NOMO-1 (cell line): ENCODE measurements at regions not wholly inside any gene's neighbourhood (a gene's known extent, or its start where the extent isn't known, plus 50 kb on each side); places are given as distances from the start of the nearest gene placed in this dataset.
"Not testable (repeated sequence)": the region's sequence is repeated elsewhere in the genome, so short reads cannot be mapped to it uniquely, and the experiment has no call there.

ENCODE experiments used
- DNase-seq, 2 experiments: peaks; one replicate each; lab custom pipeline; 2025; ENCODE audit not compliant: unreplicated experiment in 2 of 2; lab: John Stamatoyannopoulos, UW

DNA sequence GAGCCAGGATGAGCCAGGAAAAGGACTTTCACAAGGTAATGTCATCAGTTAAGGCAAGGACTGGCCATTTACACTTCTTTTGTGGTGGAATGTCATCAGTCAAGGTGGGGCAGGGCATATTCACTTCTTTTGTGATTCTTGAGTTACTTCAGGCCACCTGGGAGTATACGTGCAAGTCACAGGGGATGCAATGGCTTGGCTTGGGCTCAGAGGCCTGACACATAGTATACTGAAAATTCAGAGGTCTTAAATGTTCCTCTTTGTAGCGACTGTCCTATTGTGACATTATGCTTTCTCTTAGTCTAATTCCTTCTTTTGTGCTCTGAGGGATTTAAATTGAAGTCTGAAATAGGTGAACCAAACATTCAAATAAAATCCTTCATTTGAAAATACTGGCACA lies 121.8 kb upstream of the TFPI start:
- DNase-seq = not testable (repeated sequence)

DNA sequence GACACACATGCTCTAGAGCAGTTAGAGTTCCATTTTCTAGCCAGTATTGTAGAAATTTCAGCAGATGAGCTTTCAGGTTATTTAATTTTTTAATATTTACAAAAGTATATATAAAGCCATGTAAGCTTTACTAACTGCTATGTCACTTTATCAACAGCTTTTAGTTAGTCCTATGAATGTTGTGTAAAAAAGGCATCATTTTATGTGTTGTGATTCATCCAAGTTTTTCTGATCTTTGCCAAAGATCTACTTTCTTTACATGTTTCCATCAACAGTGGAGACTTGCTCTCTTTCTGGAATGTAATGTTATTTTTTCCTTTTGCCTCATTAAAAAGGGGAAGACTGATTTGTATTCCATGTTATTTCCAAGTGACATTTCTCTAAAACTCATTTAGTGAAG lies 125.2 kb upstream of the TFPI start:
- no peak for DNase-seq

GRCh38 chr2:187684174-187684573 lies 129.9 kb upstream of the TFPI start:
- DNase-seq = no peak

GRCh38 chr2:187686416-187687024 lies 132.3 kb upstream of the TFPI start:
- no peak for DNase-seq

DNA sequence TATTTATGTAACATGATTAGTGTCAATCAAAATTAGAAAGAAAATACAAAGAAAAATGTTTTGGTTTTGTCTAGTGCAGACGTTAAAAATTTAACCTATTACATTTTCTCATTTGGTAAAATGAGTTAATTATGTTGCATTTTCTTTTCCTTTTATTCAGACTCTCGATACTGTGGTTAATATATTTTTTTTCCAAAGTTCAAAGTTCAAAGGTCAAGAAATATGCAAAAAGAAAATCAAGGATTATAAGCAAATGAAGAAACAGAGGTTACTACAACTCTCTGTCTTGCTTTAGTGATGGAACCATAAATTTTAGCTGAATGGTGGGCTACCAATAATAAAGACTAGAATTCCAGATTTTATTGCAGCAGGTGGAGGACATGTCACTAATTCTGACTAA lies 133.3 kb upstream of the TFPI start:
- DNase-seq = no peak

GRCh38 chr2:187689372-187689771 lies 135.1 kb upstream of the TFPI start:
- no peak for DNase-seq

- DNase-seq = no peak
These were observed 139.7 kb upstream of the TFPI start for GRCh38 chr2:187693923-187694322.

DNA sequence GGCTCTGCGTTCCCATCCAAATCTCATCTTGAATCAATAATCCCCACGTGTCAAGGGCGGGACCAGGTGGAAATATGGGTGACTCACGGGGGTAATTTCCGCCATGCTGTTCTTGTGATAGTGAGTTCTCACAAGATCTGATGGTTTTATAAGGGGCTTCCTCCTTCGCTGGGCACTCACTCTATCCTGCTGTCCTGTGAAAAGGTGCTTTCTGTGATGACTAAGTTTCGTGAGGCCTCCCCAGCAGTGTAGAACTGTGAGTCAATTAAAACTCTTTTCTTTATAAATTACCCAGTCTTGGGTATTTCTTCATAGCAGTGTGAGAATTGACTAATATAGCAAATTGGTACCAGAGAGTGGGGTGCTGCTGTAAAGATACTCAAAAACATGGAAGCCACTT lies 142.4 kb upstream of the TFPI start:
- not testable (repeated sequence) for DNase-seq

- no peak for DNase-seq
These were observed 144.3 kb upstream of the TFPI start for GRCh38 chr2:187698374-187699110.

DNA sequence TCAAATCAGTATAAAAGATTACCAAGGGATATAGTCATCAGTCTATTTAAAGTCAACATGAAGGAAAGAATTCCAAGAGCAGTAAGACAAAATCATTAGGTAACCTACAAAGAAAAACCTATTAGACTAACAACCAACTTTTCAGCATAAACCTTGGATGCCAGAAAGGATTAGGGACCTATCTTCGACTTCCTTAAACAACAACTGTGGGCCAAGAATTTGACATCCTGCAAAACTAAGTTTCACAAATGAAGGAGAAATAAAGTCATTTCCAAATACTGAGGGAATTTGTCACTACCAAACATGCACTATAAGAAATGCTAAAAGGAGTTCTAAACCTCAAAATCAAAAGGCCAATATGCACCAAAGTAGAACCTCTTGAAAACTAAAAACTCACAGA lies 147.9 kb upstream of the TFPI start:
- DNase-seq = no peak

- DNase-seq = no peak
These were observed 154.0 kb upstream of the TFPI start for GRCh38 chr2:187708272-187708671.

- DNase-seq = no peak
These were observed 154.8 kb upstream of the TFPI start for GRCh38 chr2:187709065-187709464.

DNA sequence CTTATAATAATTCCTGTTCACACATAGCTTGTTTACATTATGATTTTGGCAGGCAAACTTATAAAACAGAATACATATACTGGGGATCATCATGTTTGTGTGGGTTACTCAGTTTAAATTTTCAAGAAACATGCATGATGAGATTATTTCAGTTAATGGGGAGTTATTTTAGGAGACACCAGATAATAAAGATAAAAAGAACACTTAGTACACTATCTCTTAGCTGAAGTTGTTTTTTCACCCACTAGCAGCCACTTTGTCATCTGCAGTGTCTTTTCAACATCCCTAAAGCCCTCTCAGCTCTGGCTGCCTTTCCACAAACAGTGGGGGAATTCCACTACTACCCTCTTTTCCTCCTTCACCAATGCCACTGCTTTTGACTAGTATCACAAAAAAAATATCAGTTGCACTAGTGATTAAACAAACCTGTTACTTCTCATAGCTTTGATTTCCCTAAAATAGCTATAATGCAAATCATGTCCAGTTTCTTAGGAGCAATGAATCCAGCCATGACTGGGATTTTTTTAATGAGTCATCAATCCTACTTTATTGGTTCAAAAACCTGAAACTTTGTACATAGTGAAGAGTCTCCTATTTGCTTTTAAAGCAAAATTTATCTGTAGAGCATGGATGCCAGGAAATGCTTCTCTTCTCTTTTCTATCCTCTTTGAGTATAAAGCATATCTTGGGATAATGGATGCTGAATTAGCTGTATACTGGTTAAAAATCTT lies 156.7 kb upstream of the TFPI start:
- DNase-seq = no peak

- no peak for DNase-seq
These were observed 161.4 kb upstream of the TFPI start for GRCh38 chr2:187715590-187715989.

DNA sequence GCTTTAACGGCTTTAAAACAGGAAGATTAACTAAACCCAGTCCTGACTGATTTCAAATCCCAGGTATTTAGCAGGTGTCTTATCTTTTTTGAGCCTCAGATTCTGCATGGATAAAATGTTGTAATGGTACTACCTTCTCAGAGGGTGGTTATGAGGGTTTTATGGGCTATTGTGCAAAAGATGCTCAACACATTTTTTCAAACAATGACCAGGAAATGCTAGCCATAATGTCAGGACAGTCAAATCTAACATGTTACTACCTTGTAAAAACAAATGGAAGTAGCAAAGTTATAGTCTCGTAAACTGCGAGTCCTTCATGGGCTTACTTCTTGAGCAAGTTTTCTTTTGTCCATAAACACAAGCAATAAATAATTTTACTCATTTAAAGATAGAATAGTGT lies 162.1 kb upstream of the TFPI start:
- no peak for DNase-seq

GRCh38 chr2:187718092-187718491 lies 163.9 kb upstream of the TFPI start:
- no peak for DNase-seq

DNA sequence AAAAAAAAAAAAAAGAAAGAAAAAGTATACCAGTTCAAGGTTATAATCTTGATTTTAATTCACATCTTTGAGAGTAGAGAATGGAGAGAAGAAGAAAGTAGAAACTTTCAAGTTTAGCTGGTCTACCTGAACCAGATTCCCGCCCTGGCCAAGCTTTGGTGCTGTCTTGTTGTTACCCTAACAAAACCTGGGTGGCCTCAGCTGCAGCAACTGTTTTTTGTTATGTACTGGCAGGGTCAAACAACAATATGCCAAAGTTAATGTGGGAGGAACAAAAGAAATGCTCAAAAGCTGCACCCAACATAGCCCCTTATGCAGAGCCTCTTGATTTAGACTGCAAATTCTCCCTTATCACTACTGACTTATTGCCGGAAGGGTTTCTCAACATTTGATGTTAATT lies 165.3 kb upstream of the TFPI start:
- DNase-seq = no peak

DNA sequence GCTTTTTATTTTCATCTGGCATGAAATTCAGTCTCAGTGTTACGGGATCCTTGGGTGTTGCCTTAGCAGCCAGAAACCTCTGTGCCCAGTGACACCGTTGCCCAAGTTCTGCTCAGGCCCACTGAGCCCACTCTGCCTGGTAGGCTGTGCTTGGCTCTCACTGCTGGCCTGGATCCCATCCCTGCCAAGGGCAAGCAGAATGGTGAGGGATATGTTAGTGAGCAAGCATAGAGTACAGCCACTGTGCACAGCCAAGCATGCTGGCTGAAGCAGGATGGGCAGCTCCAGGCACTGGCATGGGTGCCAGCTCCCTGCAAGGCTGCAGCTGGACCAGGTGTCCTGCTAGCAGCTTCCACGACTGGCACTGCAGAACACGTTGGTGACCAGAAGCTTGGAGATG lies 194.7 kb upstream of the TFPI start:
- DNase-seq = no peak

- DNase-seq = no peak
These were observed 195.7 kb upstream of the TFPI start for GRCh38 chr2:187749804-187750431.

GRCh38 chr2:187768995-187769394 lies 214.8 kb upstream of the TFPI start:
- DNase-seq = no peak

GRCh38 chr2:187769437-187769836 lies 215.2 kb upstream of the TFPI start:
- DNase-seq = no peak
